Right lung (tissue), 2 donors: ENCODE measurements at regions not wholly inside any gene's neighbourhood (a gene's known extent, or its start where the extent isn't known, plus 50 kb on each side); places are given as distances from the start of the nearest gene placed in this dataset.
"Not testable (repeated sequence)": the region's sequence is repeated elsewhere in the genome, so short reads cannot be mapped to it uniquely, and the experiment has no call there.

Source experiments
- DNase-seq, 2 donors: peaks; one replicate each; pipeline ENCODE4 v3.0.0-alpha.2; 2013

DNA sequence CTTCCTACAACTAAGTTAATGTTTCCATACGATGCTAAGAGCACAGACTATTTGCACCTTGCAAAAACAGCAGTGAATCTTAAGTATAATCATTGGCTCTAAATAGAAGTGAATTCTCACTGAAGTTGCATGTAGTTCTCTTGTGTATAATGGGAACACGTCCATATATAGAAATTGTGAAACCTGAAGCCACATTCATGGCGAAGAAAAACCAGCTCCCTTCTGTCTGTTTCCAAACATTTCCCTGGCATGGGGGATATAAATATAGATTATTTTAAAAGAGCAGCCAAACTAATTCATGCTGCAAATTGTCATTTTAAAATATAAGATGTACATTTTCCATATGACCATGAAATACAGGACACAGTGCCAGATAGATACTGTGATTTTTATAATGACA lies 71.1 kb downstream of the TRAM1L1 start:
- no peak for DNase-seq

DNA sequence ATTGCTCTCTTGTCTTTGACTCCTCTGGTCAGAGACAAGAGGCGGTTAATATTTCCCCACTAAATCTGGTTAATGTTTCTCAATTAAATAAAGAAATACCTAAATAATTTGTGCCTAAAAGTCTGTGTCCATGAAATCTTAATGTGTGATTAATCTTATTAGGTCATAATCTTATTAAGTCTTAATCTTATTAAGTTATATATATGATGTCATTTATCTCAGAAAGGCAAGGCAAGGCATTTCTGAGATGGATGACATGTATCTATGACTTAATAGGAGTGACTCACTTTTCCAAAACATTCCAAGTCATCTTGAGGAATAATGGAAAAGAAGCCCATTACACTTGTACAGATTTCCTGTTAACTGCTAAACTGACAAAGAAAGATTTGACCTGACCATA lies 74.7 kb downstream of the TRAM1L1 start:
- DNase-seq, result no peak

DNA sequence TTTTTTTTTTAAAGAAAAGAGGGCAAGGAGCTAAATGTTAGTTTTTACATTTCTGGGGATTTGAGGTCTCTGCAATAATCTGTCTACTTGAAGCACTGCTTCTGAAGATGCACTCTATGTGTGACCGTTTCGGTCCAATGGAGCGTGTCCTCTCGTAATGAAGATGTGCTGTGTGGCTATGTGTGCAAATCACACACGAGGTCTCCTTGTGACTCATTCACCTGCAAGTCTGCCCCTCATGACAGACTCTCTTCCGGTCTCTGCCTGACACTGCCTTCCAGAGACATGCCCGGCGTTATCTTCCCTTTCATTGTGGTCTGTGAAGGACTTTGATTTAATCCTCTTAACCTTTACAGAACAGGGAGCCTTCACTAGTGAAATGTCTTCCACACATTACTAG lies 84.3 kb downstream of the TRAM1L1 start:
- no peak for DNase-seq

DNA sequence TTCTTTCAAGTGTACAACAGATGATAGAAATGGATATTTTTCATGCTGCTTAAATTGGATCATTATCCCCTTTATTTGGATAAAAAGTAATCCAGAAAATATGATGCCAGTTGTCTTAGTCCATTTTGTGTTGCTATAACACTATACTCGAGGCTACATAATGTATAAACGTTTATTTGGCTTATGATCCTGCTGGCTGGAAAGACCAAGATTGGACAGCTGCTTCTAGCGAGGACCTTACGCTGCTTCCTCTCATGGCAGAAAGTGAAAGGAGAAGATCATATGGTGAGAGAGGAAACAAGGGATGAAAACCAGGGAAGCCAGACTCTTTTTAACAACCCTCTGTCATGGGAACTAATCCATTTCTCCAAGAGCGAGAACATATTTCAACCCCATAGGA lies 102.7 kb downstream of the TRAM1L1 start:
- DNase-seq, result no peak

DNA sequence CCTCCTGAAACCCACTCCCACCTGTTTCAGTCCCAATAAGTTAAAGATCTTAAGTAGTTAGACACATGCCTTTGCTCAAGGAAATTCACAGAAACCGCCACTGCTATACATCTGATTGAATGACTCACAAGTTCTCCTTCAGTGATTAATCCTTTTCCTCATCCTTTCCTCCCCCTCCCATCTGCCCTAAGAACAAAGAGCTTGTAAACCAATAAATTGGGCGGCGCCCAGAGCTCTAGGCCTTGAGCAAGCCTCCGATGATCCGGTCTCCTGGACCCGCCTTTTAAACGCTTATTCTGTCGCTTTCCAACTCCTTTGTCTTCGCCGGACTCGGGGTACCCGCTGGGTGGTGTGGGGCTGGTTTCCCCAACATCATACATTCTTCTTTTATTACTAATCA lies 104.9 kb downstream of the TRAM1L1 start:
- DNase-seq, result not testable (repeated sequence)

DNA sequence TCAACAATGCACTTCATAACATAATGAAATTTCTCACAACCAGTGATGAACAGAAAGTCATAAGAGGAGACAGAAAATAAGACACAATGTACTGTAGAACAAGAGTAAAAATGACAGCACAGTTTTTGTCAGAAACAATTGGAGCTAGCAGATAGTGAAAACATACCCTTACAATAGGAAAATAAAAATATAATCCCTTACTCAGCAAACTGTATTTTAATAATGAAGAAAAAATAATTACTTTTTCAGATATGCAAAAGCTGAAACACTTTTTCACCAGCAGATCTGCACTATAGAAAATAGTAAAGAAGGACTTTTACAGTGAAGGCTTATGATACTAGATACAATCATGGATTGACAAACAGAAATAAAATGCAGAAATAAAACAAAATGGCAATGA lies 126.3 kb downstream of the TRAM1L1 start:
- DNase-seq, result no peak

DNA sequence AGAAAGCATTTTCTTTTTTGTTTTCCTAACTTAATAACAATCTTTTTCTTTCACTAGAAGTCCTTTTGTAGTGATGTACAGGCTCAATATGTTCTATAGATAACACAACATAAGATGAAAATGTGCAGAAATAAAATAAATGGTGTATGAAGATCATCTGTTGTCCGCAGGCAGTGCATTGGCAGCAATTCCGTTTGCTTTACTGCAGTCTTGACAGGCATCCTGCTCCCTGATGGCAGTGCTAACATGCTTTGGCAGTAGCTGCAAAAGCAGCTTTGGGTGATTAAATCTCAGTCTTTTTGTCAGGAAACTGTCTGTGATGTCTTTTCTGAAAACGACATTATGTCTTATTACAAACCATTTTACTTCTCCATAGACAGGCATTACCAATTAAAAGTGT lies 131.4 kb downstream of the TRAM1L1 start:
- DNase-seq, result no peak

DNA sequence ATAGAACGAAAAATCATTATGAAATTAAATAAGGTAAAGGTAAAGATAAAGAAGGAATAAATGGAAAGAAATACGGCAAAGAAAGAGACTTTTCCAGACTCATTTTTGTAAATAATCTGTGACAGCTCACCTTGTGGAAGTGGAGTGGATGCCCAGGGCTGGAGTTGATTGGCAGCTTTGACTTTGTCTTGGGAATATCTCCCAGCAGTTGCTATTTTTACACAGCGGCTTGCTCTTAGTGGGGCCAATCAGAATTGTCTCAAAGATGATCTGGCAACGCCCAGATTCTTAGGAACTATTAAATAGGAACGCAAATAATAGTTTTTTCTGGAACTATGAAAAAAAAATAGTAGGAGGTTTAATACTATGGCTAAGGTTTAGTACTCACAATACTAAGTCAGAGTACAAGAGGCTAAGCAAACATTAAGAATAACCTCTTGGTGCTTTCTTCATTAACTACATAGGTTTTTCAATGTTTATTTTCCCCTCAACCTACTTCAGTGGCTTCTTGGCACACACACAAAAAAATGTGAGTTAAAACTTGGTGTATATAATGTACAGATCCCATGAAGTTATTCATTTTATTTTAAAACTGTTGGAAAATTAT lies 132.7 kb downstream of the TRAM1L1 start:
- DNase-seq, result peak; percentile 1 to 12

DNA sequence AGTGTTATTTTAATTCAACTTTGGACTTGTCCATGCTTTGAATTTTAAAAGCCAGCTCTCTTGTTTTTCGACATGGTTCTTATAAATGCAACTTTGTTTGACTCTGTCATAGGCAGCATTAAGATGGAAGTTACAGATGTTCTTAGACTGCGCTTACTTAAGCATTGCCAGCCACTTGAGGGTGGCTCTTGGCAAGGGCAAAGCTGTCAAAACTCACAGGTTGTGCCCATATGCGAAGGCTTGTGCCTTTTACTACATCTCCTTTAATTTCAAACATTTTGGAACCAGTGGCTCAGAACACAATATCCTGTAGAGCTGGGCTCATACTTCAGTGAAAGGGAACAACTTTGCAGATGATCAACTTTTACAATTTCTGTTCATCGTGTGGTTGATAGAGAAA lies 135.5 kb downstream of the TRAM1L1 start:
- DNase-seq, result no peak

DNA sequence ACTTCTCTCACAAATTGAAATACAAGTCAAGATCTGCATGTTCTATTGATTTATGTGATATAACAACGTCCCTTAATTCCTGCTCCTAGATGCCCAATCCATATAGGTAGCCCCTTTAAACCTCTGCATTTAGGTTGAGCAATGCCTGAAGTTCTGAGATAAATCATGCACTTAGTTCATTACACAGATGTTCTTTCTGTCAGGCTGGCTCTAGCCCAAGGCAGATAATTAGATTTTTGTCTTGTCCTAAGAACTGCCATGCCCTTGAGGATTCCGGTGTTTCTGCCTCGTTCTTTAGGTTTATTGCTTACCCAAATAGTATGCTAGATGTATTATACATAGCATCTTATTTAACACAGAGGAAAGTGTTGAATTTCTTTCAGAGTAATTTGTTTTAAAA lies 143.1 kb downstream of the TRAM1L1 start:
- DNase-seq, result no peak

DNA sequence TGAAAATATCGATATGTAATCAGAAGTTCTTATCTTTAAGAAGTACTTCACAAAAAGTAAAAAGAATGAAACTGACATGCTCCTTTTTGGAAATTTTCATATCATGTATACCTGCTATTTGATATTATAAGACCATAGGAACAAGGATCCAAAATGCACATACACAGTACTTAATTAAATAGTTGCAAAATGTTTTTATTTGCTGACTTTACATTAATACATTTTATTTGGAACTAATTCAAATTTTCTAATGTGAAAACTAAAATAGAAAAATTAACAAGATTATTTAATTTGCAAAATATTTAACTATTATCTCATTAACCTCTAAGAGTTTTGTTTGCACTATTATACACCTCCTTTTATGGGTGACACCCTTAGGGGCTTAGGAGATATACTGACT lies 155.0 kb downstream of the TRAM1L1 start:
- no peak for DNase-seq

DNA sequence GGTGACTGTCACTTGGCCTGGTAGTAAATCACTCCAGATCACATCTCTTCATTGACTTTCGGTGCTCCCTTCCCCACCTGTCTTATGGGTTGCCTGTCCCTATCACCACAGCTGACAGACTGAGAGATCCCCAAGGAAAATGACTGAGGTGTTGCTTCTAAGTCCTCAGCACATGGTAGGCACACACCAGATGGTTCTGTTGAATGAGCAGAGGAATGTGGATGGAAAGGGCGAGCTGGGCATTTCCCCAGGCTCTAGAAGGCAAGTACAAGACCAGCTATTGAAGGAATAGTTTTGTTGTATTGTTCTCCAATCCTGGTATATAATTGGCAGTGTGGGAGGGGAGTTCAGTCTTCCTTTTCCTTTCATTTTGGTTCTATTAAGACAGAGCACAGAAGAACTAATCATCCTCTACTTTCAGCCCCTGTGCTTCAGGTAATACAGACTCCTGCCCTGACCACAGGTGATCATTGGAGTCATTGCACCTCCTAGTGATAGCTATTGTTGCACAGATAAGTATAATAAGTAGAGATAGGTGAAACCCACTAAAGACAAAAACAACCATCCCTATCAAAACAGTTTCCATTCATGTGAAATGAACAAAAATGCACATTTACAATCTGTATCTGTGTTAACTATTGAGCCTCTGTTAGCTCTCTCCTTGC lies 158.6 kb downstream of the TRAM1L1 start:
- DNase-seq, result no peak

DNA sequence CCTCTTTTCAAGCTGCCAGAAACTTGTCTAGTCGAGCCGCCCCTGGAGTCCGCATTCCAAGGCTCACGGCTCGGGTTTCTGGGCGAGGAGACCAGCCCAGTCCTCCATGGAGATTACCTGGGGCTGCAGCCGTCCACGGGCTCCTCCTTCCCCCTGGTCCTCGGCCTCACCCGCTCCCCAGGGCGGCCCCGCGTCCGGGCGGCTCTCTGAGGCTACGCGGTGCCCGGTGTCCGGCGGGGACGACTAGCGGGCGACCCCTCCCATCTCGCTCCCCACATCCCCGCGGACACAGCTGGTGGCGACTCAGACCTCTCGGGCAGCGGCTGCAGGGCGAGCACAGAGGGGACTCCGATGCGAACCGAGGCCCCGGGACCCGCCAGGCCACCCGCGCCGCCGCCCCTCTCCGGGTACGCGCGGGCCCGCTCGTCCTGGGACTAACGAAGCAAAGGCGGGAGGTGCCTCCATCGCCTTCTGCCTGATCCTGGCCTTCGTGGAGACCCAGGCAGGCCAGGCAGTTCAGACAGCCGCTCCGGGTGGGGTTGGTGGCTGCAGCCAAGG lies 159.4 kb downstream of the TRAM1L1 start:
- peak in 1 of 2 donors; percentile 11 for DNase-seq

DNA sequence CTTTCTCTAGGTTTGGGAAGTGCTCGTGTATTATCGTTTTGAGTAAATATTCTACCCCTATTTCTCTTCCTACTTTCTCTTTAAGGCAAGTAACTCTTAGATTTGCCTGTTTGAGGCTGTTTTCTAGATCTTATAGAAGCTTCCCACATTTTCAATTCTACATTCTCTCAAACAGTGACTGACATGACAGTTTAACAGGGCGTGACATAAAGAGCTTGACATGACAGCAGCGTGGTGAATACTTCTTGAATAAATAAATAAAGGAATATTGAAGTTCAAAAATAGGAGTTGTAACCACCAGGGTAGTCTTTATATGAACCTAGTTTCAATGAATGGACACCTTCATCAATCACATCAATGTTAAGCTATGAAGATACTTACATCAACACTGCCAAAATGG lies 162.0 kb downstream of the TRAM1L1 start:
- no peak for DNase-seq

DNA sequence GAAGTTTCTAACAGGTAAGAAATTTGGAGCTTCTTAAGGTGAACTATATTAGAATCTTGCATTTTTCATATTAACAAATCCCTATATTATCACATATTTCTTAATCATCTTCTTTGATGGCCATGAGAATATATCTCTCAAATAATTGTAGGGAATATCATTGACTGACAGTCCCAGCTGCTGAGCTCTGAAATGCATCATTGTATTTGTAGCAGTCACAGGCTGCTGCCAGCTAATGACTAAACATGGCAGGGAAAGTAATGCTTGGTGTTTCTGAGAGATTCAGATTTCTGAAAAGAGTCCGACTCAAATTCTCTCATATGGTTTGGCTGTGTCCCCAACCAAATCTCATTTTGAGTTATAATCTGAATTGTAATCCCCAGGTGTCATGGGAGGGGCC lies 171.9 kb downstream of the TRAM1L1 start:
- DNase-seq, result no peak

DNA sequence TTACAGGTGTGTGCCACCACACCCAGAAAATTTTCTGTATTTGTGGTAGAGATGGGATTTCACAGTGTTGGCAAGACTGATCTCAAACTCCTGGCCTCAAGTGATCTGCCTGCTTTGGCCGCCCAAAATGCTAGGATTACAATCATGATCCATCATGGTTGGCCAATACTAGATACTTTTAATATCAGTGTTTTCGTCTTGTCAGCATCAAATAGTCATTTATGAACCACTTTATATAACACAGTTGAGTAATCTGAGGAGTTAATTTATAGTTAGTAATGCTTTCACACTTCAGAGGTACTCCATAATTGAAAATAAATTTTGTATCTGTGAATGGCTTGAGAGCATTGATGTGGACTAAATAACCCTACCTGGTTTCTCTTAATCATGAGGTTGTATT lies 178.6 kb downstream of the TRAM1L1 start:
- DNase-seq, result no peak

DNA sequence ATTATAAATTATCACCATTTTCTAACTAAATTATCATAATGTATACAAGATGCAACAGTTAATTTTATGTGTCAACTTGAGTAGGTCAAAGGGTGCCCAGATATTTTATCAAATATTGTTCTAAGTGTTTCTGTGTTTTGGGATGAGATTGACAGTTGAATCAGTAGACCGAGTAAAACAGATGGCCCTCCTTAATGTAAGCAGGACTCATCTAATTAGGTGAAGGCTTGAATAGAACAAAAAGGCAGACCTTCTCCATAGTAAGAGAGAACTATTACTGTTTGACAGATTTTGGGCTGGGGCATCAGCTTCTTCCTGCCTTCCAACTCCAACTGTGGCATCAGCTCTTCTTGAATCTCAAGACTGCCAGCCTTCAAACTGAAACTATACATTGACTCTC lies 185.8 kb downstream of the TRAM1L1 start:
- DNase-seq, result no peak

DNA sequence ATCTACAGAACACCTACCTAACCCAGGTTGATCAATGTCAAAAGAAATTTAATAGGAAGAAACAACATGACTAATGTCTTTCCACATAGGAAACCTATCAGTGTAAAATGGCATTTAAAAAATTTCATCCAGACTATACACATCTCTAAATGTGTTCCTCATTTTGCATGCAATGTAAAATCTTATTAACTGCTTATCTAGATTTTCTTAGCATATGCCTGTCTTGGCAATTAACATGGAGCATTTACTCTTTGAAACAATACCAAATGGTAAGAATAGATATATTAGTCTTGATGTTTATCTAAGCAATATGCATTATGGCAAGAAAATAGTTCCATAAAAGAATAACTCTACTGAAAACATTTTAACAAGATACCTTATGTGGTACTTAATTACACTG lies 199.8 kb downstream of the TRAM1L1 start:
- DNase-seq, result no peak

DNA sequence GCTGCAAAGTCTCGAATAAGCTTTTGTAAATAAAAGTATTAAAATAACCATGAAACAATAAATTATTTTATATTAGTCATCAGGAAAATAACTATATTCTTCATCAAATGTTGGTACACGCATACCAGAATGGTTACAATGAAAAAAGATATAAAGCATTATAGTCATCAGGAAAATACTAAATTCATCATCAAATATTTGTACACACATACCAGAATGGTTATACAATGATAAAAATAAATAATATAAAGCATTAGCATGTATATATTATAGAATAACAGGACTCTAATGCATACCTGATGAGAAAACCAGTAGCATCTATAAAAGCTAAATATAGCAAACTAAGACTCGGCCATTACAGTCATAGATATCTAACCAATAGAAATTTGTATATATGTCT lies 202.9 kb downstream of the TRAM1L1 start:
- DNase-seq, result no peak

DNA sequence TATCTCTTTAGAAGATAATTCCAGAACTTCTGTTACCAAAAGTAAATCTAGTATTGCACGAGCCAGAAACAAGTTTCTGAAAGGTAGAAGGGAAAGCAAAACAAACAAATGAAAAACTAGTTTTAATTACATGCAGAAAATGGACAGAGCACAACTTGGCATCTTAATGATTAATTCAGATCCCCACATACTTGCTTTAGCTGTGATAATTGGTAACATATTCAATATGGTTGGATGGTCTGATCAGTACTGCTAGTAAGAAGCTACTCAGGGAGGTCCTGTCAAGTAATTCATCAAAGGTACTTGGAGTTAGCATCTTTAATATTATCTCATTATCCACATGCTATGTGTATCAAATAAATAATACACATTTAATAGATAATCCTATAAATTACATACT lies 204.3 kb downstream of the TRAM1L1 start:
- DNase-seq, result no peak

DNA sequence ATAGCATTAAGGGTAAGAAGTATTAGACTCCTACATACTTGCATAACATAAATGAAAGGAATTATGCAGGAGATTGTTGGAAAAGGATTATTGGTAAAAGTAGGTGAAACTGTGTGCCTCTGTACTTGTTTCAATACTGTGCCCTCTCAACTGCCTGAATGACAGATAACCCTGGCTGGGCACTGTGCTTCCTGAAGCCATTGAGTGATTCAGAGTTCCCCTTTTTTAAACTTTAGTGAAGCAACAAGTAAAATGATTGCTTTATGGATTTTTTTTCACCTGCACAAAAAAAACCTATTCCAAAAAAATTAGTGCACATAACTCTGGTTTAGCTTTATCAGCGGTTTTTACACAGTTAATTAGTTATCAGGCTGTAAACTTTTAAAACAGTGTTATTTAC lies 204.8 kb downstream of the TRAM1L1 start:
- DNase-seq, result no peak

DNA sequence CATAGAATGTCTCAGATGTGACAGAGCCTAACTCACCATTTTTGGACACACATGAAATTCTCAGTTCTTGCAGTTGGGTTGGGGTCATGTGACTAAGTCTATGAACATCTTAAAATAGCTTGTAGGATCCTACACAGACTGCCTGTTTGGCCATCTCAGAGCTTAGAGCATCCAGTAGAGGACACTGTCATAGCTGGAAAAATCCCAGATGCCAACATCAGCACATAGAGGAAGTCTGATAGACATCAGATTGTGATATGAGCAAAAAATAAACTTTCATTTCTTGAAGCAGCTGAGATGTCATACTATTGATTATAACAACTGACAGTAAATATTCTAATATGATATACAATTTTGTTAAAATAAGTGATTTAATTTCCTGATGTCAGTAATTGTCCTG lies 207.1 kb downstream of the TRAM1L1 start:
- no peak for DNase-seq

DNA sequence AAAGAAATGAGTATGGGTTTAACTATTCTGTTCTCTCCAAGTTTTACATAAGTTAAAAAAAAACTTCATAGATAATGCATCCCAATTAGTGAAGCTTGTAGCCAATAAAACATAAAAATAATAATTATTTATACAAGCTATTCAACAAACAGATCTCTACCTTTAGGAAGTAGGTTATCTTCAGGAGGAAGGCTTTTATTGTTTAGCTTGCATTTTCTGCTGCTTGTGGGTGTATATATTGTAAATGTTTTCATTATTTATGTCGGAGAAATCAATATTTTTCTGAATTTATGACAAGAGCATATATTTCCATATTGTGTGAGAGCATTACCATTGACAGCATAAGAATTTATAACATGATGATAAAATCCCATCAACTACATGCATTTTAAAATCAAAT lies 208.3 kb downstream of the TRAM1L1 start:
- no peak for DNase-seq

DNA sequence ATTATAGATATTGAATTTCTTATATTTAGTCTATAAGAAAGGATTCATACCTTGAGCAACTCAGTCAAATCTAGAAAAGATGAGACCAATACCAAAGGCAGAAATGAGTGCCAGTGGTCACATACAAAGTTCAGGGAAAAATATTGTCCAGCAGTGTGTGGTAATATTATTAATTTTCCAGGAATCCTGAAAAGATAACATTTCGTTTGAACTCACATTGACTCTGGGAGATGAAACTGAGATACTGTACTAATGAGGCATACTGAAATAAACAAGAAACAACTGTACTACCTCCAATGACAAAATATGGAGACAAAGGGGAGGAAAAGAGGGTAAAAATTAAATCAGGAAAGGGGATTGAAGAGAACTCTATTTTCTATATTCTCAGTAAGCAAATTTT lies 212.4 kb downstream of the TRAM1L1 start:
- DNase-seq, result no peak
